Glutamatergic neuron (in vitro differentiated cells): ENCODE measurements at regions not wholly inside any gene's neighbourhood (a gene's known extent, or its start where the extent isn't known, plus 50 kb on each side); places are given as distances from the start of the nearest gene placed in this dataset.

Experiments used
- DNase-seq: peaks from one replicate; pipeline ENCODE4 v3.0.0; 2022
- H3K27ac Mint-ChIP-seq: one replicate; pipeline ENCODE4 v1.8.0; 2020; ENCODE audit warnings: mild to moderate bottlenecking, mixed read lengths, inconsistent platforms; ENCODE audit not compliant: unreplicated experiment
- H3K27me3 Mint-ChIP-seq: one replicate; pipeline ENCODE4 v1.8.0; 2020; ENCODE audit warnings: mild to moderate bottlenecking, moderate library complexity, mixed read lengths, inconsistent platforms; ENCODE audit not compliant: unreplicated experiment
- H3K36me3 Mint-ChIP-seq: one replicate; pipeline ENCODE4 v1.8.0; 2020; ENCODE audit warnings: mild to moderate bottlenecking, mixed read lengths, inconsistent platforms; ENCODE audit not compliant: unreplicated experiment
- H3K4me1 Mint-ChIP-seq: one replicate; pipeline ENCODE4 v1.8.0; 2020; ENCODE audit warnings: mild to moderate bottlenecking, low read depth, mixed read lengths, inconsistent platforms; ENCODE audit not compliant: unreplicated experiment
- H3K4me3 Mint-ChIP-seq: one replicate; pipeline ENCODE4 v1.8.0; 2020; ENCODE audit warnings: mild to moderate bottlenecking, mixed read lengths, inconsistent platforms; ENCODE audit not compliant: unreplicated experiment
- H3K9me3 Mint-ChIP-seq: one replicate; pipeline ENCODE4 v1.8.0; 2020; ENCODE audit warnings: mild to moderate bottlenecking, moderate library complexity, mixed read lengths, inconsistent platforms; ENCODE audit not compliant: unreplicated experiment
- CTCF ChIP-seq: fragments of 200-600 bp; sonication (generic); IDR thresholded peaks from one replicate; pipeline ENCODE4 v1.5.0; 2021; ENCODE audit not compliant: partially characterized antibody, unreplicated experiment

- peak overlapping the region; percentile 4 for H3K27ac Mint-ChIP-seq
- H3K9me3 Mint-ChIP-seq = no peaks in the 10 kb centered on the region
- TF ChIP-seq CTCF = no peak
- H3K27me3 Mint-ChIP-seq = no peaks in the 10 kb centered on the region
- DNase-seq = no peak
- H3K36me3 Mint-ChIP-seq = no peaks in the 10 kb centered on the region
- peaks cover 52% of the 10 kb centered on the region for H3K4me1 Mint-ChIP-seq
- no peak overlapping the region for H3K4me3 Mint-ChIP-seq
Measured at GRCh38 chr3:117874028-117874690, 1160.5 kb downstream of the IGSF11 start.

GRCh38 chr3:117874904-117875874, 1159.5 kb downstream of the IGSF11 start:
- no peaks in the 10 kb centered on the region for H3K27me3 Mint-ChIP-seq

GRCh38 chr3:117875887-117876286, 1158.8 kb downstream of the IGSF11 start:
- H3K4me1 Mint-ChIP-seq = peaks cover 56% of the 10 kb centered on the region
- no peaks in the 10 kb centered on the region for H3K36me3 Mint-ChIP-seq
- H3K27me3 Mint-ChIP-seq = no peaks in the 10 kb centered on the region
- DNase-seq = no peak
- H3K9me3 Mint-ChIP-seq = no peaks in the 10 kb centered on the region
- peak overlapping the region; percentile 62 for H3K27ac Mint-ChIP-seq
- peak overlapping the region; percentile 17 for H3K4me3 Mint-ChIP-seq
- TF ChIP-seq CTCF = no peak

More at GRCh38 chr3:117874904-117875874, 1159.5 kb downstream of the IGSF11 start:
- no peak for DNase-seq
- Mint-ChIP-seq H3K4me1 (peaks cover 56% of the 10 kb centered on the region), H3K36me3 (no peaks in the 10 kb centered on the region), H3K9me3 (no peaks in the 10 kb centered on the region), H3K27ac (peak overlapping the region; percentile 62), H3K4me3 (no peak overlapping the region)
- TF ChIP-seq CTCF = no peak

GRCh38 chr3:117880638-117881037, 1154.0 kb downstream of the IGSF11 start:
- H3K4me1 Mint-ChIP-seq = peaks cover 33% of the 10 kb centered on the region
- no peak for DNase-seq
- no peaks in the 10 kb centered on the region for H3K9me3 Mint-ChIP-seq
- no peak overlapping the region for H3K27ac Mint-ChIP-seq
- H3K36me3 Mint-ChIP-seq = no peaks in the 10 kb centered on the region
- no peak for TF ChIP-seq CTCF
- H3K27me3 Mint-ChIP-seq = peaks cover 2% of the 10 kb centered on the region
- no peak overlapping the region for H3K4me3 Mint-ChIP-seq
